Mesenchymal stem cell (in vitro differentiated cells and primary cell): ENCODE measurements at regions not wholly inside any gene's neighbourhood (a gene's known extent, or its start where the extent isn't known, plus 50 kb on each side); places are given as distances from the start of the nearest gene placed in this dataset.

Experiments
- DNase-seq: peaks from one replicate; pipeline ENCODE4 v3.0.0-alpha.2; 2013
- H2AFZ ChIP-seq: one replicate; pipeline ENCODE4 v1.6.1; 2013; ENCODE audit warnings: low read depth, mild to moderate bottlenecking, control low read depth, inconsistent platforms, low read length, moderate library complexity
- H2AK5ac ChIP-seq: 2 replicates; pipeline ENCODE4 v1.6.1; 2013; ENCODE audit warnings: low read length, moderate library complexity, mild to moderate bottlenecking, inconsistent platforms; ENCODE audit not compliant: severe bottlenecking
- H2BK120ac ChIP-seq: one replicate; pipeline ENCODE4 v1.6.1; 2013; ENCODE audit warnings: low read depth, mild to moderate bottlenecking, inconsistent platforms, low read length, moderate library complexity
- H2BK12ac ChIP-seq, 2 experiments: one replicate each; pipeline ENCODE4 v1.6.1; 2013; ENCODE audit warnings: inconsistent platforms in 2 of 2, low read length in 2 of 2, mild to moderate bottlenecking in 2 of 2, moderate library complexity in 2 of 2, control low read depth in 1 of 2
- H2BK15ac ChIP-seq: one replicate; pipeline ENCODE4 v1.6.1; 2013; ENCODE audit warnings: mild to moderate bottlenecking, low read depth, inconsistent platforms; ENCODE audit not compliant: poor library complexity, severe bottlenecking
- H2BK5ac ChIP-seq: 2 replicates; pipeline ENCODE4 v1.6.1; 2013; ENCODE audit warnings: low read depth, mild to moderate bottlenecking, low read length, control low read depth, inconsistent platforms; ENCODE audit not compliant: poor library complexity, severe bottlenecking
- H3K14ac ChIP-seq, 2 experiments: one replicate each; pipeline ENCODE4 v1.6.1; 2013; ENCODE audit warnings: inconsistent platforms in 2 of 2, low read length in 2 of 2, control low read depth in 1 of 2, mild to moderate bottlenecking in 1 of 2, moderate library complexity in 1 of 2
- H3K18ac ChIP-seq, 2 experiments: one replicate each; pipeline ENCODE4 v1.6.1; 2013; ENCODE audit warnings: inconsistent platforms in 2 of 2, low read length in 2 of 2, control low read depth in 1 of 2, low read depth in 1 of 2, mild to moderate bottlenecking in 1 of 2
- H3K23ac ChIP-seq, 2 experiments: one replicate each; pipeline ENCODE4 v1.6.1; 2013; ENCODE audit warnings: inconsistent platforms in 2 of 2, low read length in 2 of 2, mild to moderate bottlenecking in 2 of 2, moderate library complexity in 2 of 2, control low read depth in 1 of 2
- H3K27ac ChIP-seq: 2 replicates; pipeline ENCODE4 v1.5.1; 2013; ENCODE audit warnings: mild to moderate bottlenecking, moderate library complexity, low read length, control low read depth, inconsistent platforms; ENCODE audit not compliant: poor library complexity, severe bottlenecking
- H3K27me3 ChIP-seq, 2 experiments: 2 replicates each; pipeline versions ENCODE4 v1.6.1 to v1.7.0; 2013; ENCODE audit warnings: low read length in 2 of 2, mild to moderate bottlenecking in 2 of 2, moderate library complexity in 2 of 2, control low read depth in 1 of 2, inconsistent platforms in 1 of 2; ENCODE audit not compliant: control insufficient read depth in 1 of 2, insufficient read depth in 1 of 2
- H3K36me3 ChIP-seq, 2 experiments: 2 replicates each; pipeline versions ENCODE4 v1.6.1 to v1.7.0; 2013; ENCODE audit warnings: low read length in 2 of 2, control low read depth in 1 of 2, inconsistent platforms in 1 of 2, low read depth in 1 of 2, mild to moderate bottlenecking in 1 of 2; ENCODE audit not compliant: insufficient read depth in 2 of 2, control insufficient read depth in 1 of 2
- H3K4ac ChIP-seq, 2 experiments: one replicate each; pipeline ENCODE4 v1.6.1; 2013; ENCODE audit warnings: inconsistent platforms in 2 of 2, low read length in 2 of 2, mild to moderate bottlenecking in 2 of 2, moderate library complexity in 2 of 2, control low read depth in 1 of 2, low read depth in 1 of 2
- H3K4me1 ChIP-seq: 2 replicates; pipeline ENCODE4 v1.6.1; 2013; ENCODE audit warnings: low read depth, low read length, control low read depth; ENCODE audit not compliant: control insufficient read depth, insufficient read depth
- H3K4me2 ChIP-seq: 2 replicates; pipeline ENCODE4 v1.6.1; 2013; ENCODE audit warnings: low read length, mild to moderate bottlenecking, inconsistent platforms; ENCODE audit not compliant: poor library complexity, severe bottlenecking
- H3K4me3 ChIP-seq, 2 experiments: 2 replicates each; pipeline versions ENCODE4 v1.5.1 to v1.7.0; 2013; ENCODE audit warnings: low read length in 2 of 2, mild to moderate bottlenecking in 2 of 2, control low read depth in 1 of 2, low read depth in 1 of 2; ENCODE audit not compliant: insufficient read depth in 1 of 2
- H3K79me1 ChIP-seq: replicated peaks from 2 replicates; pipeline ENCODE4 v1.6.1; 2013; ENCODE audit warnings: mild to moderate bottlenecking, control low read depth, low read length, inconsistent platforms; ENCODE audit not compliant: poor library complexity, severe bottlenecking
- H3K9ac ChIP-seq: 2 replicates; pipeline ENCODE4 v1.7.0; 2013; ENCODE audit warnings: mild to moderate bottlenecking, low read length, moderate library complexity
- H3K9me3 ChIP-seq: 2 replicates; pipeline ENCODE4 v1.7.0; 2013; ENCODE audit warnings: mild to moderate bottlenecking, low read length; ENCODE audit not compliant: control insufficient read depth
- H4K8ac ChIP-seq: one replicate; pipeline ENCODE4 v1.6.1; 2013; ENCODE audit warnings: inconsistent platforms, mild to moderate bottlenecking, low read length, moderate library complexity
- H4K91ac ChIP-seq: one replicate; pipeline ENCODE4 v1.6.1; 2013; ENCODE audit warnings: mild to moderate bottlenecking, low read length, inconsistent platforms
- WGBS: methylation state at CpG from one replicate; pipeline ENCODE4 v1.1.7; 2013; ENCODE audit warnings: mixed read lengths; 5-methylcytosine and 5-hydroxymethylcytosine counted together

DNA sequence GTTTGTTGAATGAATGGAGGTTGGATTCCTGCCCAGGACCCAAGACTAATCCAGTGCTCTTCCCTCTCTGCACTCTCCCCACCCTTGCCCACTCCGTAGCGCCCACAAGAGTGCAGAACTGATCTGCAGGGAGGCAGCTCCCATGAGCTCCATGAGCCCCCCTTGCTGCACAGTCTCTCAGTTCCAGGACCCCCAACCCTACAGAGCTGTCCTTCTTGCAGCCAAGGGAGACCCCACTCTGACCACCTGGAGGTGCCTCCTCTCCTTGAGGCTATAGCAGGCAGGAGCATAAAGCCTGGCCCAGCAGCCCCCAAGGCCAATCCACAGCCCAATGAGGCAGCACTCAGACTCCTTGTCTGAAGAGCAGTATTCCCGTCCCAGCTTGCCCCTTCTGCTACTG lies 209.2 kb upstream of the ZC3H12A start:
- no peak overlapping the region for H3K4me3 ChIP-seq
- no peak overlapping the region for H2AK5ac ChIP-seq
- no peak overlapping the region for H2AFZ ChIP-seq
- no peak overlapping the region for H3K14ac ChIP-seq
- no peak overlapping the region for H2BK12ac ChIP-seq
- H4K8ac ChIP-seq: no peak overlapping the region
- no peak overlapping the region for H2BK15ac ChIP-seq
- H2BK120ac ChIP-seq: no peak overlapping the region
- H2BK5ac ChIP-seq: no peak overlapping the region
- no peaks in the 10 kb centered on the region for H3K36me3 ChIP-seq
- no peak overlapping the region for H3K23ac ChIP-seq
- H4K91ac ChIP-seq: no peak overlapping the region
- no peak overlapping the region for H3K4me2 ChIP-seq
- H3K9me3 ChIP-seq: no peaks in the 10 kb centered on the region
- 63% methylated on average over 3 of the region's 3 CpGs for WGBS
- H3K18ac ChIP-seq: no peak overlapping the region
- no peaks in the 10 kb centered on the region for H3K27me3 ChIP-seq
- H3K27ac ChIP-seq: no peak overlapping the region
- no peak overlapping the region for H3K9ac ChIP-seq
- DNase-seq: no peak
- no peaks in the 10 kb centered on the region for H3K4me1 ChIP-seq
- no peaks in the 10 kb centered on the region for H3K79me1 ChIP-seq
- no peak overlapping the region for H3K4ac ChIP-seq

DNA sequence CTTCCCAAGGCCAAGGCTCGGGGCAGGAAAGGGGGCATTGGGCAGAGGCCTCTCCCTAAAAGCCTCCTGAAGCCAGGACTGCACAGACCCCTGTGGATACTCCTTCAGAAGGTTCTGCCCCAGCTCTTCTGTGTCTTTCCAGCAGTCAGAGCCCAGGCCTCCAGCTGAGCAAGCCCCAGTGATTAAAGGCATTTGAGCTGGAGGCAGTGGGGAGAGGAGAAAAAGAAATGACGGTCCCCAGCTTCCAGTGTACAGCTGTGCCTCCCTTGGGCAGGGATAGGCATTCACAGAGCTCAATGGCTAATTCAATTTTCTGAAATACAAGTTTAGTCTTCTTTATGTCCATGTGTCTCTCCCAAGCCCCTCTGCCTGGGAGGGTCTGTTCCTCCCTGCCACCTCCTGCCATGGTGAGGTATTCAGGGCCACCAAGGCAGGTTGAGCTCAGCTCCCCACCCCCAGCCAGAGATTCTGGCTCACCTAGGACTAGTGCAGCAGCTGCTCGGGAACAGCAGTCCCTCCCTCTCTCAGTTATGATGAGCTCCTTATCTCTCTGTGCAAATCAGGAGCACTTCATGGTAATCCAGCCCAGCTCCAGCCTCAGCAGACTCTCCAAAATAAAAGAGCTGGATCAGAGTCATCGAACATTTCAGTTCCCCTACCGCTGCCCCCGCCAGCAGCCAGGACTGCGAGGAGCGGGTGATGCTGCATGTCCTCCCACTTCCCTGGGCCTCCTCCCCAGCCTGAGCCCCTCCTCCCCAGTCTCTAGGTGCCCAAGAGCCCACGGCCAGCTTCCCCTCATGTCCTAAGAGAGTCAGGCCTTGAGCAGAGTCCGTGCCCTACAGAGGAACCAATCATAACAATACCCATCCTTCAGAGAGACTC lies 208.4 kb upstream of the ZC3H12A start:
- H3K14ac ChIP-seq: no peak overlapping the region
- H2BK12ac ChIP-seq: no peak overlapping the region
- H3K4me3 ChIP-seq: no peak overlapping the region
- H3K27me3 ChIP-seq: no peaks in the 10 kb centered on the region
- no peak overlapping the region for H2BK15ac ChIP-seq
- no peak overlapping the region for H2AK5ac ChIP-seq
- H3K4me1 ChIP-seq: no peaks in the 10 kb centered on the region
- DNase-seq: no peak
- H3K18ac ChIP-seq: no peak overlapping the region
- no peak overlapping the region for H4K91ac ChIP-seq
- no peak overlapping the region for H2BK5ac ChIP-seq
- WGBS: 42% methylated on average over 10 of the region's 10 CpGs
- H2AFZ ChIP-seq: no peak overlapping the region
- no peak overlapping the region for H3K4me2 ChIP-seq
- no peaks in the 10 kb centered on the region for H3K36me3 ChIP-seq
- no peak overlapping the region for H3K27ac ChIP-seq
- H3K23ac ChIP-seq: no peak overlapping the region
- no peak overlapping the region for H4K8ac ChIP-seq
- no peak overlapping the region for H3K9ac ChIP-seq
- H3K79me1 ChIP-seq: no peaks in the 10 kb centered on the region
- H3K9me3 ChIP-seq: no peaks in the 10 kb centered on the region
- no peak overlapping the region for H3K4ac ChIP-seq
- no peak overlapping the region for H2BK120ac ChIP-seq

GRCh38 chr1:37267111-37267835 lies 207.1 kb upstream of the ZC3H12A start:
- H2BK12ac ChIP-seq: no peak overlapping the region
- no peak for DNase-seq
- no peak overlapping the region for H2AFZ ChIP-seq
- H3K27ac ChIP-seq: no peak overlapping the region
- no peak overlapping the region for H2AK5ac ChIP-seq
- no peak overlapping the region for H2BK5ac ChIP-seq
- no peak overlapping the region for H2BK120ac ChIP-seq
- H3K4me1 ChIP-seq: no peaks in the 10 kb centered on the region
- no peak overlapping the region for H3K9ac ChIP-seq
- no peak overlapping the region for H4K91ac ChIP-seq
- WGBS: 81% methylated on average over 9 of the region's 10 CpGs
- no peak overlapping the region for H4K8ac ChIP-seq
- no peaks in the 10 kb centered on the region for H3K9me3 ChIP-seq
- no peak overlapping the region for H3K4me2 ChIP-seq
- no peak overlapping the region for H3K23ac ChIP-seq
- H3K79me1 ChIP-seq: no peaks in the 10 kb centered on the region
- no peaks in the 10 kb centered on the region for H3K27me3 ChIP-seq
- no peak overlapping the region for H3K18ac ChIP-seq
- no peaks in the 10 kb centered on the region for H3K36me3 ChIP-seq
- H3K4ac ChIP-seq: no peak overlapping the region
- no peak overlapping the region for H2BK15ac ChIP-seq
- no peak overlapping the region for H3K4me3 ChIP-seq
- H3K14ac ChIP-seq: no peak overlapping the region

DNA sequence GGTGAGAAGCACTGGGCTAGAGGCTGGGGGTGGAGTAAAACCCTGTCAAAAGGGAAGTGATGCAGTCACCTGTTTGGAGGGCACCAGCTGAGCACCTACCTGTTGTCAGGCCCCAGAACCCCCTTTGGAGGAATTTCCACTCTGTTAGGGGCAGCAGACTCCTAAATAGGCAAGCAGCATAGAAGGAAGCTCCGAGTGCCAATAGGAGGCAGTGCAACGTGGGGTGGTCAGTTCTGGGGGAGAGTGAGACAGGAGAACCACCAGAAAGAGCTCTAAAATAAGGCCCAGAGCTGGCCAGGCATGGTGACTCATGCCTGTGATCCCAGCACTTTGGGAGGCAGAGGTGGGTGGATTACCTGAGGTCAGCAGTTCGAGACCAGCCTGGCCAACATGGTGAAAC lies 203.7 kb upstream of the ZC3H12A start:
- Histone ChIP-seq H3K23ac (no peak overlapping the region), H2BK120ac (no peak overlapping the region), H3K4me2 (no peak overlapping the region), H2AK5ac (no peak overlapping the region), H4K91ac (no peak overlapping the region), H3K36me3 (no peaks in the 10 kb centered on the region), H3K4ac (no peak overlapping the region), H3K18ac (no peak overlapping the region), H3K9me3 (no peaks in the 10 kb centered on the region), H3K79me1 (no peaks in the 10 kb centered on the region), H3K27me3 (no peaks in the 10 kb centered on the region), H3K4me3 (no peak overlapping the region), H2BK5ac (no peak overlapping the region), H2BK12ac (no peak overlapping the region), H3K27ac (no peak overlapping the region), H3K4me1 (no peaks in the 10 kb centered on the region), H3K14ac (no peak overlapping the region), H4K8ac (no peak overlapping the region), H2AFZ (no peak overlapping the region), H3K9ac (no peak overlapping the region), H2BK15ac (no peak overlapping the region)
- DNase-seq: no peak
- 38% methylated on average over 3 of the region's 3 CpGs for WGBS
